ENCODE measurements at regions not wholly inside any gene's neighbourhood (a gene's known extent, or its start where the extent isn't known, plus 50 kb on each side); places are given as distances from the start of the nearest gene placed in this dataset.

DNA sequence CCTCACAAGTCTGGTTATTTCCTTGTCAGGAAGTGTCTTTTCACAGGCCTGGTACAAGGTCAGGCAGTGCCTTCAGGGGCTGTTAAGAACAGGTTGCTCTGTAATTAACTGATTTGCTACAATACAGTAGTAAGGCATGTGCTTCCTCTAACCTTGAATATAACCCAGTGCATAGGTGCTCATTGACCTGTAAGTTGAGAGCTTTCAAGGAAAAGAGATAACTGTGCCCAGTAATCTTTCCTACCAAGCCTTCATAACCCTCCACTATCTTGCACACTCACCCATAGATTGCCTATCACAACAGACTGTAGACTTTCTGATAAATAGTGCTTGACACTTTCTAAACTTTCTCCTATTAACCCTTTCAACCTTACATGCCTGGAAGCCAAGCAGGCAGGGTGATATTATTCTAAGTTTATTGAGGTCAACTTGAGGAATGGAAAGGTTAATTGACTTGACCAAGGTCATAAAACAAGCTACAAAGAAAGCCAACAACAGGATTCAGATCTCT is 148.1 kb downstream of the PPARGC1A start:
- no peak for DNase-seq

DNA sequence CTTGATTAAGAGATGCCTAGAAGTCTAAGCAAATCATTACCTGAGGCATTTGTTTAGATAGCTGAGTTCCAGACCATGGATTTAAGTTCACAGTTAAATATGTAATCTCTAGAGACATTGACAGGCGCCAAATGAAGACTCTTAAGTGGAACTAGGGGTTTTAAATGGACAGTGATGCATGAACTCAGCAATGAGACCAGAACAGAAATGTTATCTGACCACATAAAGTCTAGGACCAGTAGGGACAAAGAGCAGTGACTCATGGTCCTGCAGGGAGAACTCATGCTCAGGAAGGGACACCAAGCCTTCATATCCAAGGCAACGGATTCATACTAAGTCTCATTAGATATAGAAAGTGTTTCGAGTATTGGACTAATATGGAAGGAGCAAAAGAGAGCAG is 152.3 kb downstream of the PPARGC1A start:
- no peak for DNase-seq

DNA sequence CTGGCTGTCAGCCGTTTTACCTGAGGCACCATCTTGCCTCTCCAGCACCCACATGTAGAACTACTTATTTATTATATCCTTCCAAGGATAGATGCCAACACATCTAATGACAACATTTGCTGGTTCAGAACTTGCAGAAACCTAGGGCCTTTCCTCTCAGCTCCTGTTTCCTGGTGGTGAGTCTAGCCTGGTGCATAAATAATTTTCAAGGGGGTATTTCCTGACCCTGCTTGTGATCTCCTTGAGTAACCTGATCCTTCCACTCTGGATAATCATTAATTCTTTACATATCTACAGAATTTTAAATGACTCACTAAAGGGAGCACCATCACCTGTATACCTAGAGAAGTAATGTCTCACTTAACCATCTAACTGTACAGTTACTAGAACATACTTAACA is 153.4 kb downstream of the PPARGC1A start:
- DNase-seq: no peak

DNA sequence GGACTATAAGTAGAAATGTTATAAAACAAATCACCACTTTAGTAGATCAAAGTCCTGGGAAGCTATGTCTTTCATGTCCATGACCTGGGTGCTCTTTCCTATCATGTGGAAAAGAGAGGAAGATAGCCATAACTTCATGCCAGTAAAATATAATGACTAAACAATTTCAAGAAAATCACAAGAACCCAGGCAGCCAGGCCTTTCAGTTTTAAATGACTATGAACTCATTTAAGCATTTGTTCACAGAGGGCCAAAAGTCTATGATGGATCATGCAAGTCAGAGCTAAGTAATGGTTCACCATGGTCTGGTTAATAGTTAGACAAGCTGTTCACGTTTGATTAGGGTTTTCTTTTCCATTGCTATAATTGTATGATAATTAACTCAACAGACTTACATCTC is 155.8 kb downstream of the PPARGC1A start:
- no peak for DNase-seq

DNA sequence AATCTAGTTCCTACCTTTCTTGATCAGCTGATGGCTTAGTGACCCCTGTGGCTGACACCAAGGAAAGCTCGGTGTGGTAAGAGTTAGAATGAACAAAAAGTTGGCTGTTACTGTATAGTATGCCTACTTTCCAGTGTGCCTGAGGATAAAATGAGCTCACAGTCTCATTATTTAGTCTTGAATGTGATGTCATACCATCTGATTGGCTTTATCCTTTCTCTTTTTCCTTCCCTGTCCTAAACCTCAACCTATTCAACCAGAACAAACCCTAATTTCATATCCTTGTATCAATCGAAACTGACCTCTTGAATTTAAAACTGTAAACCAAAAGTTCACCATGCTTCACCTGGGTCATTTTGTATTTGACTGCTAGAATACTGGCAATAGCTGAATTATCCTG is 156.4 kb downstream of the PPARGC1A start:
- no peak for DNase-seq

DNA sequence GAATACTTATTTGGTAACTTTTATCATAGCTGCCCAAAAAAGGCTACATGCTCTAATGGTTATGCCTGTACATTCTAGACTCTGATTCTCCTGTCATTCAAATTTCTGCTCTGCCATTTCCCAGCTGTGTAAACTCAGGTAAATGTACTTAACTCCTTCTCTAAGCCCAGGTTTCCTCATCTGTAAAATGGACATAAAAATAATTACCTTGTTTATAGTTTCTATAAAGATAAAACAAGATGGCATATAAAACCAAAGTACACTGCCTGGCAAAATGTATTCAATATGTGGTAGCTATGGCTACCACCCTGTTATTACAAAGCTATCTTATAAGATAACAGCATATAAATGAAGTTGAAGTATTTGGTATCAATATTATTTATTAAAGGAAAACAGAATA is 158.8 kb downstream of the PPARGC1A start:
- DNase-seq: no peak

DNA sequence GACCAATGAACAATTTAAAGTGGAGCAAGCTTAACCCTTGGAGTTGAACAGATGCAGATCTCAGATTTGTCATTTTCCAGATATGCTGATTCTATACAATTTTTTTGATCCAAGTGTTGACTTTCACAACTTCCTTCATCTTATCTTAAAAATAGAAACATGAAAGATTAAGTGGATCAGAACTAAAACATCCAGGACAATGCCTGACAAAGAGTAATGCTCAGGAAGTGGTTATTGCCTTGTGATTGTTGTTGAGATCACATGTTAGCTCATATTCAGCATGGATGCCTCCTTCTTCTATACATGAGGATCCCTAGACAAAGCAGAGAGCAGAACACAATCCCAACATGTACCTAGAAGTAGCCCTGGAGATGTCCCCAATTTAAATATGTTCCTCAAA is 160.9 kb downstream of the PPARGC1A start:
- no peak for DNase-seq

DNA sequence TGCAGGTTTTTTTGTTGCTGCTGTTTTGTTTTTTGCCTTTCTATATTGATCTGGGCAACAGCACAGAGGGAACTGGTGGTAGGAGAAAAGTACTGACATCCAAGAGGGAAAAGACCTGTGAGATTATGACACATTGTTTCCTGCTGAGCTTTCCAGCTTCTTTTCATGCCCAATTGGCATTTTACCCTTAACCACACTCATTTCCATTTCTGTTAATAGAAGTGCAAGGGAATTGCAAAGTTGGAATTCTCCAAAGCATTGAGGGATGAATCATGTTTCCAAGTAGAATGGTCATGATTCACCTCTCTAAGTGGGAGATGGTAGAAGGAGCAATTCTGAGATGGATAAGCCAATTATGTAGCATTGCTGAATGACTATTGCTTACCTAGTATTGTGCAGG is 161.5 kb downstream of the PPARGC1A start:
- DNase-seq: no peak

DNA sequence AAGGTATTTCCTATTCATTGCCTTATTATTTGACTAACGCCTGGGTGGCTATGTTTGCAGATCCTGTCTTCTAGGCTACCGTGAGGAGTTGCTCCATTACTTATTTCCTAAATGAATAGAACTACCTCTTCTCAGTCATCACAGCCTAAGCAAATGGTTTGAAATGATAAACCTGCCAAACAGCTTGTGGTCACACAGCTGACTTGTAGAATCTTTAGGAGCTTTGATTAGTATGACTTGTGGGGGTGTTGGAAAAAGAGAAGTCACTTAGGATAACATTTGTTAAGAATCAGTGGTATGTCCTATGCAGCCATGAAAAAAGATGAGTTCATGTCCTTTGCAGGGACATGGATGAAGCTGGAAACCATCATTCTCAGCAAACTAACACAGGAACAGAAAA is 169.3 kb downstream of the PPARGC1A start:
- no peak for DNase-seq

DNA sequence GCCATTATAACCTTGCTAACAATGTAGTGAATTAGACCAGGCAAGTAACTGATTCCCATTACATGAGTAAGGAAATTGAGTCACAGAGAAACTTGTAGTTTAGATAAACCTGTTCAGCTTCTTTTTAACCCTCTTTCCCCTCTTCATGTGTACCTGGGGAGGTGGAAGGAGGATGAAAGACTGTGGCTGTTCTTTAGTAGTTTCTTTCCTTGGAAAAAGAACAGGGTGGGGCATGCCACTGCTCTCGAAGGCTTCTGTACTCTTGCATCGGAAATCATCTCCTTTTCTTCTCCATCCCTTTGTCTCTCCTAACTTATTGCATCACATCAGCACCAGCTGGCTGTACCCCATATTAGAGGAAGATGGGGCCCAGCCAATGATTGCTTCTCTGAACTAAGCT is 171.4 kb downstream of the PPARGC1A start:
- DNase-seq: no peak

DNA sequence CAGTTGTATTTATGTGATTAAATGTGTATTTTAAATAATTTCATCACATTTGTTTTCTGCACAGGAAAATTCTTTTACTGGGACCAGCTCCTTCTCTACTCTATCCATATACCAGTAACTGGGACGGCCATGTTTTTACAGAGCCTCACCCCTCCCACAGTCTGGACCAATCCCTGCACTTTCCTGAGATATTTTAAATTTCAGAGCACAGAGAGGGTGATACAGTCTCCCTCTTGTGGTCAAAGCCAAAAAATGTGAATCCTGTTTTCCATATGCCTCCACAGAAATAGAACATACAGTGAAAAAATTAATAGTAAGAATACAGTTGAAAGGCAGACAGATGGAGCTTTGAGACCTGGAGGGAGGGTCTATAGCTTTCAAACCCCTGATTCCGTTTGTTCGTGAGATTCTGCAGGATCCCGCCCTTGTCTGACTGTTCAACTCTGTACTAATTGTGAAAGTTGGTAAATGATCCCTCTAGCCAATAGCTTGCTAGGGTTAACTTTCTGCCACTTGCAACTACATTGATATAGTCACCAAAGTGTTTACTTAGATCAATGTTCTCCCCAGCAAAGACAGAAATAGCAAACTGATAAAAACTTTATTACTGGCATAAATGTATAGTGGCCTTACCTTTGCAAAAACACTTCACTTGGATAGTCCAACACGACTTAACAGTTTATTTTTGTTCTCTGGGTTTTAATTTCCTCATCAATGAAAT is 172.2 kb downstream of the PPARGC1A start:
- DNase-seq: no peak

DNA sequence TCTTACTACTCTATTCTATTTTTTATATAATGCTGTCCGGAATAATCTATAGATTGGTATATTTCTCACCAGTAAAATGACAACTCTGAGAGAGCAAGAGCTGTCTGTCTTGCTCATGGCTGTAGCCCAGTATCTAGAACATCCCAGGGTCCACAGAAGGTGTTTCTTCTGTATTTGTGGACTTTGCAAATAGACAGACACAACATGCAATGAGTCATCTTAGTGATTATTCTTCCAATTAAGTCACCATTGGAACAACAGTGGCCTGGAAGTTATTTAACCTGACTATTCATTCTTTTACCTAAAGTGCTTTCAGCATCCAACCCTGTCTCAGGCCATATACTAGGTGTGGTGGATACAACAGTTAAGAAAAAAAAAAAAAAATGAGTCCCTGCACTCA is 179.5 kb downstream of the PPARGC1A start:
- no peak for DNase-seq

DNA sequence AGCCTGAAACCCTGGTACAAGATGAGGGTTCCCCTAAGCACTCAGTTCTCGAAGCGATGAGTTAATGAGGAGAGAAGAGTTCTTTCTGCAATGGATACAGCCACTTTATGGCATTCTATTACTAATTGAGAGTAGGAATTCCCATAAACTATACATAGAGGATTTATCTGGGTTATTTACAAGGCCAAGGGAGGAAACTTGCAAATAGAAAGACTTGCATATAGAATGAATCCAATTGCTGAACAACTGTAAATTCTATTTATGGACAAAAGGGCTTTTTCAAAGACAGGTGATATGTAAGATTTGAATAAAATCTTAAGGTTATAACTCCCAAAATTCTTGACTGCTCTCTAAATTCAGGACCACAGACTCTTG is 182.2 kb downstream of the PPARGC1A start:
- no peak for DNase-seq

DNA sequence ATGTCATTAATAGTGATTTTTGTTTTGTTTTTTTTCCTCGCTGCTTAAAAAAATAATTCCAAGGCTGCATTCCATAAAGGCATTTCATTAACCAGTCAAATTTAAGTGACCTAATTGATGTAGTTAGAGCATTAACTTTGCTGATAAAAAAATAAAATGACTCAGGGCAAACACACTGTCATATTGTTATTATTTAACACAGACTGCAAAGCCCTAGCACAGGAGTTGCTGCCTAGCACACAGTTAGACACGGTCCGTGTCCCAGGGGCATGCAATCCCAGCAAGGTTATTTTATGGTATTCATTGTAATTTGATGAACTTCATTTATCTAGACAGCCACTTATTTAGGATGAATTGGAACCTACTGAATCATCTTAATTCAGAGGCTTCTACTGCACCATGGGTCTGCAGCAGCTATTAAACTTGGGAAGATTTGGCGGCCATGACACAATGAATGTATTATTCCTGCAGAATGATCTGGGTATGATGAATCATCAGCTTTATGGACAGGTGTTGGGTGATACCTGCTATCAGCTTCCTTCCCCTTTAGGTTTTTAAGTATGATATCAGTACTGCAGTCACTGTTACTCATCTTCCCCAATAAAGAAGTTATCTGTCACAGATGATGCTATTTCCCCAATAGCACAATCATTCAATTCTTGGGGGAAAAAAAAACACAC is 182.7 kb downstream of the PPARGC1A start:
- DNase-seq: no peak

DNA sequence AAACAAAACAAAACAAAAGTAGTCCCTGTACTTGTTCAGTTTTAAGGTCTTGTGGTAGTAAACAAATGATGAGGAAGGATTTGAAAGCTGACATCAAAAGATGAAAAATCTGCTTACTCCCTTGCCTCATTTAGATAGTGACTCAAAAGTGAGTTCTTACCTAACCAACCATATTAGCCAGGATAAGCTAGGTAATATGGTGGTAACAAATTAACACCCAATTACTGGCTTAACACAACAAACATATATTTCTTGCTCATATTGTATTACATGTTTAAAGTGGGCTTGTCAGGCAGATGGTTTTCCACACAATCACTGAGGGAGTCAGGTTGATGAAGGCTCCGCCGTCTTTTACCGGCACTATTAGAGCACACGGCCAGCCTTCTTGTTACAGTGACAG is 189.7 kb downstream of the PPARGC1A start:
- no peak for DNase-seq

DNA sequence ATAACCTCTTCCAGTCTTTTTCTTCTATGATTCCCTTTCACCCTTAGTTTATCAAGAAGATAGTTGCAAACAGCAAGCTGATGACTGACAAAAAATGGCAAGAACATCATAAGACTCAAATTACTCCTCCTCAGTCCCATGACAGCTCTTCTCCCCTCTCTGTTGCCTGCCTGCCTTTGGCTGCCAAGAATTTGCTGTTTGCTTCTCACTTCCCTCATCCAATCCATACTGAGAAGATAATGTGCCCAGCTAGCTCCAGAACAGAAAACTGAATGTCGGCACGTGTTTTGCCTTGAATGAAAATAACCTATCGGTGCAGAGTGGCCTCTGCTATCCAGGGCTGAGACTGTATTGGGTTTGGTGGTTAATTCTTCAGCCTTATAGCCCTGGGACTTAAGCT is 192.1 kb downstream of the PPARGC1A start:
- DNase-seq: no peak

DNA sequence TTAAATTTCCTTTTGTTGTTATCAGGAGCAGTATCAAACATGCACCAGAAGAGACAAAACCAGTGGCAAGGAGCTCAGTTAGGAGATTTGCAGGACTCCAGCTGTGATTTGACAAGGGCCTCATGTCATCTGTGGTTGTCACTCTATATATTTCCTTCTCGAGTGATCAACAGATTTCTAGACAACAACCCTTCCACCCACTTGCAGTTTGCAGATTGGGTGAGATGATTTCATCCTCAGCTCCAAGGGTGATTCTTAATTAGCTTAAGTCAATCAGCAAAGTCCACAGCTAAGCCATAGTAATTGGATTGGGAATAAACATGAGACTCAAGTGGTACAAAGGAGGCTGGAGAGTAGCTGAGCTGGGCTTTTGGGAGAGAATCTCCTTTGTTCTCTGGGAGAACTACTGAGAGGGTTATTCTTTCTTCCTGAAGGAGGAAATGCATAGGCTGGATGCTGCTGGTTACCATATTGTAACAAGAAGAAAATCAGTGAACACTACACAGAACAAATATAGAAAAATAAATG is 192.8 kb downstream of the PPARGC1A start:
- no peak for DNase-seq

DNA sequence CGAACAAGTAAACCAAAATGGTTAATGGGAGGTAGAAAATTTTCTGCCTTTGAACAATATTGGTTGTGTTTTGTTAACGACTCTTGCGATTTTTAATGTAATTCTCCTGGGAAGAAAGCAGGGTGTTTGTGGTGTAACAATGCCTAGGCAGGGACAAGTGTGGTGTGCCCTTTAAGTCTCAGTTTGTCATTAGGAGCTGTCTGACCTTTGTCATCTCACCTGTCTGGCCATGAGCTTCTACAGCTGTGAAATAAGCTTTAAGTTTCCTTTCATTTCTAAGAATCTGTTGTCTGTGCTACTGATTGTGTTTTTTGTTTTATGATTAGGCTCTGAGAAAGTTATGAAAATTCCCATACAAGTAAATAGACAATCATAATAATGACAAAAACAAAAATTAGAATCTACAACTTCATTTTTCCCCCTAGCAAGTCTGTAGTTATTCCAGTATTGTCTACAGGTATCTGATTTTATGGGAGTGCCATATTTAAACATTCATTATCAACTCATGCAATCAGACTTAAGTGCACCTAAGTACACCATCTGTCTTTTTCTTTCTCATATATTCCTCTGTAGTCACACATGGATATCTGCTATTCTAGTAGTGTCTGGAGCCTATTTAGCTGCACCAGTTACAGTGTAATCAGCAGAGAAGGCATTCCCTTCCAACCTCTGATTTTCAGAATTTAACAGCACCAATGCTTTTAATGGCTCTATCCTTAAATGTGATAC is 203.5 kb downstream of the PPARGC1A start:
- DNase-seq: no peak

DNA sequence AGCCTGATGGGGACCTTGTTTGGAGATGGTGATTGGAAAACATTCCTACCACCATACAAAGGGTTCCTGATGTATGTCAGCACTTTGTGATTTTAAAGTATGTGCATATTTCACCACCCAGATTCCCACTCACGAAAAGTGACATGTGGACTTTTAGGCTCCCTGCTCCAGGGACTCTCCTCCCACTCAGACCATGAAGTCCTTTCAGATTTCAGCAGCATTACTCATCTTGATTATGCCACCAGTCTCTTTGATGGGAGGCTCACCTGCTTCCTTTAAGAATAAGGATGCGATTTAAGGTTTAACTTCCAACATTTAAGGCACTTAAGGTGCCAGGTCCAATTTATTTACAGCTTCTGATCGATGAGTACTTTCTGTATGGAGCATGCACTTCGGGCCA is 204.4 kb downstream of the PPARGC1A start:
- no peak for DNase-seq

DNA sequence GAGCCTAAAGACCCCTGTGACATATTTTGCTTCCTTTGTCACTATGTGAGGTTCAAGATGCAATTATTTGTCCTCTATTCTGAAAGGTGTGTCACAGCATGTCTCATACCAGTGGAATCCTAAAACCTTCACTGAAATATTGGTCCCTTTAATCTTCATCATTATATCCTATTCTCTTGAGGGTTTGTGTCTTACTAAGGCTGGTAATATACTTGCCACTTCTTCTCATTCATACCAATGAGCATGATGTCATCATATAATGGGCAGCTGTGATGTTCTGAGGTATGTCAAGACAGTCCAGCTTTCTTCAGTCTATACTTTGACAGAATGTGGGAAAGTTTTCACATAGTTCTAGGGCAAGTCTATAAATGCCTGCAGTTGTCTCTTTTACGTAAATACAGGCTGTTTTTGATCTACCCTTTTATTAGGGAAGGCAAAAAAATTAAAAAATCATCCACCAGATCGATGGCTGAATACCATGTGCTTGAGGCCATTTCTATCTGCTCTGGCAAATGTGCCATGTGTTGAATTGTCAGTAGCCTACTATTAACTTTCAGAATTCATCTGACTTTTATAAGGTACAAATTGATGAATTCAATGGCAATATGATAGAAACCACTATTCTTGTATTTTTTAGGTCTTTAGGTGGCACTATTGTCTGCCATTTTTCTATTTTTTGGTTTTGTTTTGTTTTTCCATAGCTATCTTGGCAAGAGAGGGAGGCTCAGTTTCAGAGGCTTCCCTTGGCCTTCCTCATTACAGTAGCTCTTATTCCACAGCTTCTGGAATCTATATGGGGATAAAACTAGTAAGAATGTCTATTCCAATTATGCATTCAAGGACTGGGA is 209.0 kb downstream of the PPARGC1A start:
- no peak for DNase-seq

DNA sequence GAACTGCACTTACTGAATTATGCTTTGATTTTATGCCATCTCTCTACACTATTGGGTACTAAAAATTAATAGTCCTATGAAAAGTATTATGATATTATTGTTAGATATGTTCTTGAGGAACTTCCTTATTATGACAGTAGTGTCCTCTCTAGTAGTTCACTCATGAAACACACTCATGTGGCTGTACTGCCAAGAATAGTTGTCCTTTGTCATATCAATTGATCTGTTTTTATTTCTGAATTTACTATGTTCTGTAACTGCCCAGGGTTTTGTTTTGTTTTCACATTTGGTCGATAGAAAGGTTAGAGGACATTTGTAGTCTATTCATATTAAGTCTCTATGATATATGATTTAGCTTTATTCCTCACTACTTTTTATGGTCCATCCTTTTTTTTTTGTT is 215.2 kb downstream of the PPARGC1A start:
- DNase-seq: no peak

DNA sequence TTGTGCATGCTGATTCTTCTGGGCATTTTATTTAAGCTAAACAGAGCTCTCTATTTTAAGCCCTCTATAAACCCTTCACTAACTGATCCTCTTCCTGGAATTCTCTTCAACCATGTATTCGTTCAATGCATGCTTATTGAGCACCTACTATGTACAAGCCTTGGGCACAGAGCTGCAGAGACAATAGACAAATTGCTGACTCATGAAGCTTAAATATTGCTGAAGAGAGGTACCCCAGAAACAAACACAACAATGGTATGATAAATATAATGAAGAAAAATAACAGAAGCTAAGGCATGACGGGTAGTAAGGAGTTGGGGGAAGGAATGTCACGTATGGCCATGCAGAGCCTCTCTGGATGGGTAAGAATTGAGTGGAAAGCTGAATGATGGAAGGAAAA is 222.2 kb downstream of the PPARGC1A start:
- DNase-seq: no peak

DNA sequence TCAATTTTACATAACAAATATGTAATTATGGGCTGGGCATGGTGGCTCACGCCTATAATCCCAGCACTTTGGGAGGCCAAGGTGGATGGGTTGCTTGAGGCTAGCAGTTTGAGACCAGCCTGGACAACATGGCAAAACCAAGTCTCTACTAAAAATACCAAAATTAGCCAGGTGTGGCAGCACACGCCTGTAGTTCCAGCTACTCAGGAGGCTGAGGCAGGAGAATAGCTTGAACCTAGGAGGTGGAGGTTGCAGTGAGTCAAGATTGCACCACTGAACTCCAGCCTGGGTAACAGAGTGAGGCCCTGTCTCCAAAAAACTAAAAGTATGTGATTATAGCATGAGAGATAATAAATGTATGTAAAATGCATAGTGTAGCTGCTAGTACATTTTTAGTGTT is 229.0 kb downstream of the PPARGC1A start:
- no peak for DNase-seq

Measured in CD4-positive, alpha-beta T cell treated with Interleukin-4 for 4 hours (primary cell).